Umbilical cord (tissue), 1 donor: ENCODE measurements at regions not wholly inside any gene's neighbourhood (a gene's known extent, or its start where the extent isn't known, plus 50 kb on each side); places are given as distances from the start of the nearest gene placed in this dataset.

Experiments used
- DNase-seq: peaks from one replicate; pipeline ENCODE4 v3.0.0-alpha.2; 2015; ENCODE audit warnings: low spot score

DNA sequence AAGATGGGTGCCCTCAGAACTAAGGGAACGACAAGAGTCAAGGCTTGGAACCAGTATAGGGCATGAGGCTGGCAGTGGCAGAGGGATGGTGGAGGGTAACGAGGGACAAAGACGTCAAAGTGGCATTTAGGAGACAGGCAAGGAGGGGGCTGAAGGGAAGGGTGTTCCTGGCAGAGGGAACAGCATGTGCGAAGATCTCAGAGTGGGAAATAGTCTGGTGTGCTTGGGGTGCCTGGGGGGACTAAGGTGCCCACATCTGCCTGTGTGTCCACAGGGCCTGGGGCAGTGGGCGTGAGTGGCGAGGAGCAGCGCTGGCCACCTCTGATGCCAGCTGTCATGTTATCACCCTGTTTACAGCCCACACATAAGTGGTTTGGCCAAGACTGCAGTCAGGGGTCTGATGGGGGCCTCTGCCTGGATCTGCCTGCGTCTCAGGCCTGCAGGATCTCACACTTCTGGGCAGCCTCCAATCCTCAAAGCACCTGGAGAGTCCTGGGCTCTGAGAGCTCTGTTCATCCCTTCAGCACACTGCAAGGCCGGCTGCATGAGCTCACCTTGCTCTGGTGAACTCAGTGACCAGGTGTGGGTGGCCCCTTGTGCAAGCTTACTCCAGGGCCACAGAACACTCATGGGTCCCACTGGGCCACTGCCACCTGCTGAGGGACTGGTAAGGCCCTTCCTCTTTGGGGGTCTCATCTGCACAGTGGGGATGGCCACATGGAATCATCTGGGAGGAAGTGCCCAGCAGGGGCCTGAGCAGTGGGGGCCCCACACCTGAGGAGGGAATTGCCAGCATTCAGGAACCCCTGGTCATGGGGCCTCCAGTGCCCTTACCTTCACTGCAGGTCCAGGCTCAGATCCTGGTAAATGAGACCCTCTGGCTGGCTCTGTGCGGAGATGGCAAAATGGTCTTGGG, 89.7 kb upstream of the SHISAL1 start:
- no peak for DNase-seq

- no peak for DNase-seq
These were observed 89.0 kb upstream of the SHISAL1 start for GRCh38 chr22:44401783-44402110.

GRCh38 chr22:44400763-44401060, 88.0 kb upstream of the SHISAL1 start:
- DNase-seq, result no peak

- no peak for DNase-seq
These were observed 87.4 kb upstream of the SHISAL1 start for GRCh38 chr22:44399906-44400762.

DNA sequence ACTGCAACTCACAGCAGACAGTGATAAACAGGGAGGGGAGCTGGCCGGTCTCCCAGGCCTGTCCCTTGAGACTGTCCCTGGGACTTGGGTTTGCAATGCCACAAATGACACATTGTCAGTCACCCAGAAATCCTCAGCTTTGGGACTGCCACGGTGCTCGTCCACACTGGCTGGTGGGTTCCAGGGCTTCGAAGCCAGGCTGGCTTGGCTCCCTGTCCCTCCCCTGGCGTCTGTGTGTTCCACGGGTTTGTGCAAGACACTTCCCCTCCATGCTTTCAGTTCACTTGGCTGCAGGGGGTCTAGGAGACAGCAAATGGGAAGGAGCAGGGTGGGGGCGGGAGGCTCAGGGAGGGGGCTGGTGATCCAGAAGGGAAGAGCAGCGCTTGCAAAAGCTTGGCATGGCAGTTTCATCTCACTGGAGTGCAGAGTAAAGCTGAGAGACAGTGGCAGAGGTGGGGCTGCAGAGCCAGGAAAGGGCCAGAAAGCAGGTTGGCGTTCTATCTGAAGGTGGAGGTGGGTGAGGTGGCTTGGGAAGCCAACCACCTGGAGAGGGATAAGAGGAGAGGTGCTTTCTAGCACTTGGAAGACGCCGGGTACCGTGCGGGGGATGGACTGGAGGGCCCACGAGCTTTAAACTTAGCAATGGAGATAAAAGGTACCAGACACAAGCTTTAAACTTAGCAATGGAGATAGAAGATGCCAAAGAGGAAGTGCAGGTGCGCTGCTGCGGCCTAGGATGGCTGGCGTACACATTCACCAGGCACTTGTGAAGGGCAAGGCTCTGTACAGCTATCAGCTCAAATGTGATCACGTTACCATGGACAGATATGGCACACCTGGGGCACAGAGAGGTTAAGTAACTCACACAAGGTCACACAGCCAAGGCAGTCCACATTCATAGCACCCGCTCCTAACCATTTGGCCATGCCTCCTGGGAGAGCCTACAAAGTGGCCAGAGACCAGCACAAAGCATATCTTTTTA, 86.4 kb upstream of the SHISAL1 start:
- DNase-seq, result no peak

DNA sequence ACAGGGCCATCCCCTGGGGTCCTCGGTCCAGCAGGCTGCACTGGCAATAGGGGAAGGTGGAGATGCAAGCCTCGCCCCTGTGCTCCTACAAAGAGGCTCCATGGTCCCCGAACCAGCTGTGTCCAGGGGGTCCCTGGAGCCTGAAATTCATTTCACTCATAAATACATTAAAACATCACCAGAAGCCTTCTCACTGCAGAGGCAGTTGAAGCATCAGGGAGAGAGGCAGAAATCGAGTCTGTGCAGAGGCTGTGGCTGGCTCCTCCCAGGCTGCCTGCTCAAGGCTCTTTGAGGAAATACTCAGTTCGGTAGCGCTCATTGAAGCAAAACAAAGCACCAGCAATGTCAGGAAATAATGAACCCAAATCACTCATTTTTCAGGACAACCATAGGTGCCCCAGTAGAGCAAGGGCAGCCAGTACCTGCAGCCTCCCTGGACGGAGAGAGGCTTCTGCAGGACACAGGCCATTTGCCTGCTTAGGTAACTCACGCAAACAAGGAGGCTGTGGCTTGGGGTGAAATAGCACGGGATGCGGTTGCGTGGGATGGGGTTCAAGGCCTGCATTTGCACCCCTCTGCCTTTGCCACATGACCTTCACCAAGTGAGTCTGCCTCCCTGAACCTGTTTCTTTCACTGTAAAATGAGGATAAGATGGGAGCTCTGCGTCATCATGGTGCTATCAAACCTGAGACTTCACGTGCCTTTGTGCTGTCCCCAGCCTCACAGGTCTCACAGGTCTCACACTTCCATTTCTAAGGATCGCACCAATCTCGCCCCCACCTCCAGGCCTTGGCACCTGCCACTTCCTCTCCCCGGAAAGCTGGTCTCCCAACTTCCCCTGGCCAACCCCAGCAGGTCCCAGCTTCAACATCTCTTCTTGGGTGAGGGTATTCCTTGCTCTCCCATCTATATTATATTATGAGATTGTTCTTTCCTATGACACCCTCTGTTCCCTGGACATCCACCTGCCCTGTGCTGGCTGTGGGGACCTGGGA, 84.3 kb upstream of the SHISAL1 start:
- no peak for DNase-seq

DNA sequence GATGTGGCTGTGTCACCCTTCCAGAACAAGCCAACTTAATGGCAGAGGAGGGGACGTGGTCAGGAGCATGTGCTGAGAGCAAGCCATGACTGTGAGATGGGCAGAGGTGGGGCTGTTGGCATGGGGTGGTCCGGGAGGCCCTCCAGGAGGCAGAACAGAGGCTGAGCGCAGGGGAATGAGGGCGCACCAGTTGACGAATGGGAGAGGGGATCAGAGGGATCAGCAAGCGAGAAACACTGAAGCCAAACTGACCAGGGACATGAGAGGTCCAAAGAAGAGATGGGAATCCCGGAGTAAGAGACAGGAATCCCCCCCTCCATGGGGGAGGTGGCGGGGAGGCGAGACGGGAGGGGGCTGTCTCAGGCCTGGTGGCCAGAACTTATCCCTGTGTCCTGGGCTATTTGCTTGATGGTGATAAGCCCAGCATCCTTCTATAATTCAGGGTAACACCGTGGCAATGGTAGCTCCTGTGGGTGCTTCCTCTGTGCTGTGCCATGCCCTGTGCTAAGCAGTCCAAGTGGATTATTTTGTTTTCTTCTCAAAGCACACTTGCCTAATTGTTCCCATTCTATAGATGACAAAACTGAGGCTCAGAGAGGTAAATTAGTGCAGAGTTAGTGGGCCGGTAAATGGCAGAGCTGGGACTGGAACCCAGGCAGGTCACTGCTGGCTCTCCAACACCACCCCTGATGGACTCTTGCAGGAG, 83.4 kb upstream of the SHISAL1 start:
- no peak for DNase-seq

DNA sequence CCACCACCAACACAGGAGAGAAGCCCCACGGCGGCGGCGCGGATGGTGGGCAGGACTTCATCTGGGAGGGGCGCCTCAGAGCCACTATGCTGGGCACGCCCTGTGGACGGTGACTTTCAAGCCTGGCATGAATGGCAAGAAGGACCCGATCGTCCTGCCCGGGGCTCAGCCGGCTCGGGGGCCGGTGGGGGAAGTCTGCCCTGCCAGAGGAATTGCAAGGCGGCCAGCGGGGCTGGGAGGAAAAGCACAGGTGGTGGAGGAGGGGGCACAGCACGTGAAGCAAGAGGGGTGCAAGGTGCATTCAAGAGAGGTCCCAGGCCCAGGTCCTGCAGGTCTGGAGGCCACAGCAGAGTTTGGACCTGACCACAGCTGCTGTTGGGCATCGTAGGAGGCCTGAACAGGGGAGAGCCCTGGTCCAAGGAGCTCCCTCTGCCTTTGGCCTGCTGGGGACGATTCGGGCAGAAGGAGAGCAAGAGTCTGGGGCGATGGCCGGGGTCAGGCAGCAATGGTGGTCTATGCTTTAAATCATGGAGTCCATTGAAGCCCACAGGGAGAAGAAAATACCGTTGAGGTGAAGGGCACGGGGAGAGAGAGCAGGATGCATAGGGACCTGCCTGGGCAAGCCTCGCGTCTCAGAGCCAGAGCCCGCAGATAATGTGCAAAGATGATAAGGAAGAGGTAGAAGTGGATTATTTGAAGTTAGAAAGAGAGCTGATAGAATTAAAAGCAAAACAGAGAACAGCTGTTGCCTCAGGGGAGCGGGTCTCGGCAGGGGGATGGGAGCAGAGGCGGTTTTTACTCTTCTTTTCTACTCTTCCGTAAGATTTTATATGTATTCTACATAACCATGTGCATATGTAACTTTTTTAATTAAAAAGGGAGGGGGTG, 82.6 kb upstream of the SHISAL1 start:
- no peak for DNase-seq

DNA sequence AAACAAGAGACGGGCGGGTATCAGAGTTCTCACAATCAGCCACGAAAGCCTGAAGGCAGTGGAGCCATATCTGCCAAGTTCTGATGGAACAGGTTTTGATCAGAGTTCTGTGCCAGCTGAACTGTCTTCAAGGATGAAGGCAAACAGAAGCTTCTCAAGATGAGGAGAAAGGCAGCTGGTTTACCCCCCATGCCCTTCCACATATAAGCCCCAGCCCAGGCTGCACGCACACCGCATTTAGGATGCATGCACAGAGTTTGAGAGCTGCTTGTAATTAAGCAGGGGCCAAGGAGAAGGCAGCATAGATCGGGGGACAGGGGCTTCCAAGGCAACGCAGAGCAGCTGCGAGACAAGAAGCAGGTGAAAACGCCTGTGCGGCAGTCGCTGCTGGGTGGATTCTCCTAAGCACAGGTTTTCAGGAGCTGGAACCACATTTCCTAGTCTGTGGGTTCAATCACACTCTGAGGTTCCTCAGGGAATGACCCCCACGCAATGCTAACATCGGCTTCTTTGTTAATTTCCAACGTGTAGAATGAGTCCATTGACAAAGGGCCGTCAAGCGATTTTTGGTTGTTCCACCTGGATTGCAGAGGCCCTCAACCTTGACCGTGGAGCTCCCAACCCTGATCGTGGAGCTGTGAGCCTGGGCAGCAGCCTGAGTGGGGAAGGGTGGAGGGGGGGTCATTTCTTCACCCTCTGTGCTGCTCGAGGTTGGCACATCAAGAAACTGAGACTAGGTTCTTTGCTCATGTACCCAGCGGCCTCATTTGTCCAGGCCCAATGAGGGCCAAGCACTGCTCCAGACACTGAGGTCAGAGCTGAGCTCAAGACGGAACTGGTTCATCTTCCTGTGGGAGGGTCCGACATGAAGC, 81.7 kb upstream of the SHISAL1 start:
- DNase-seq, result no peak

- no peak for DNase-seq
These were observed 80.3 kb upstream of the SHISAL1 start for GRCh38 chr22:44393066-44393465.

- no peak for DNase-seq
These were observed 79.7 kb upstream of the SHISAL1 start for GRCh38 chr22:44392446-44392921.

DNA sequence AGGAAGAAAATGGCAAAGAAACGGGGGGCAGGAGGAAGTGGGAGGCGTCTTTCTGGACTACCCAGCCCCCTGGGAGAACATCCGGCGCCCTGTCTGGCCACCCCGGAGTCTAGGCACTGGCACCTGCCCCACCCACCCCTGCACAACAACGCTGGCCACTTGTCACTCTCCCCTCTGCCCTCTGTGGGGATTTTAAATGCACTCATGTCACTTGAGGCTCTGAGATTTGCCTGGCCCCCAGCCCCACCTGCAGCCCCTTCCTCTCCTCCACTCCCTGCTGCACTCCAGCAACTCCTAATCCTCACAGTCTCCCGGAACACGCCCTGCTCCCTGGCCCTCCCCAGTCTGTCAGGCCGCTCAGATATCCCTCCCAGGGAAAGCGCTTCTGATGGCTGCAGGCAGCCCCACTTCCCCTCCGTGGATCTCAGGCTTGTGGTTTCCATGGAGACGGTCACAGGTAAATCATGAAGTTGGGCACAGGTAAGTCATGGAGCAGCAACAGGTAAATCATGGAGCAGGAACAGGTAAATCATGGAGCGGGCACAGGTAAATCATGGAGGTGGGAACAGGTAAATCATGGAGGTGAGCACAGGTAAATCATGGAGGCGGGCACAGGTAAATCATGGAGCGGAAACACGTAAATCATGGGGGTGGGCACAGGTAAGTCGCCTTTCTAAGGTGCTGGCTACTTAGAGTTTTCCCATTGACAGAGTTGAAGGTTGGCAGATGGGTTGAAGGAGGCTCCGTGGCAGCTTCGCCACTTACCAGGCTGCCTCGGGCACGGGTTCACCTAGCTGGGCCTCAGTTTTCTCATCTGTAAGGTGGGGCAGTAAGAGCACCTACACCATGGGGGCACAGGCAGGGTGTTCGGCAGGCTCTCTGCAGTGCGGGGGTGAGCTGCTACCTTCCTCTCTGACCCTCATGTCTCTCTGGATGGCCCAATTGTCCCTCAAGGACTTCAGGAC, 79.0 kb upstream of the SHISAL1 start:
- DNase-seq, result peak; percentile 17

DNA sequence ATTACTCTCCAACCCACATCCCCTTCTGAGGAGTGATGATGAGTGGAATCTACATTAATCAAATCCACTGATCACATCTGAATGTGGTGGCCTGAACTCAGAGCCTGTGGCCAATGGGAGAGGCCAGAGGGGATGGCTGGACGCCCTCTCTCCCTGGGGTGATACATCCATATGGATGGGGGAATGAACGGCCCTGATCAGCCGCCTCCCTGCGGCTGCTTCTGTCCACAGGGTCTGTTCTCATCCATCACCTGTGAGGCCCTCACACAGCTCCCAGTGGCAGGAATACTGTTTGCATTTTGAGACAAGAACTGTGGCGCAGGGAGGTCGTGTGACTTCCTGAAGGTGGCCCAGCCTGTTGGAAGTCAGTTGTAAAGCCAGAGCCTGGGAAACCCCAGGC, 78.3 kb upstream of the SHISAL1 start:
- no peak for DNase-seq

DNA sequence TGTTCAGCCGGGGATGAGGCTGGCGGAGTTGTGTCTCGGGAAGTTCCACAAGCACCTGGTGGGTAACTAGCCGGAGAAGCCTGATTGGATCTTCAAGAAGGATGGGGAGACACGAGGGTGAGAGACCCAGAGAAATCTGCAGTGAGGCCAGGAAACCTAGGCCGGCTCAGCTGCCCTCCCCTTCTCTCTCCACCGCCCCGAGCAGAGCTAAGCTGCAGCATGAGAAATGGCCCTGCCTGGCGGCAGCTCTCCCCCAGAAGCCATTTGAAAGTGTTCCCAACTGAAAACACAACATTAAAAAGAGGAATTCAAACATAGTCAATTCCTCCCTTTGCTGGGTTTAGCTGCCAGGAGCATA, 77.8 kb upstream of the SHISAL1 start:
- no peak for DNase-seq

DNA sequence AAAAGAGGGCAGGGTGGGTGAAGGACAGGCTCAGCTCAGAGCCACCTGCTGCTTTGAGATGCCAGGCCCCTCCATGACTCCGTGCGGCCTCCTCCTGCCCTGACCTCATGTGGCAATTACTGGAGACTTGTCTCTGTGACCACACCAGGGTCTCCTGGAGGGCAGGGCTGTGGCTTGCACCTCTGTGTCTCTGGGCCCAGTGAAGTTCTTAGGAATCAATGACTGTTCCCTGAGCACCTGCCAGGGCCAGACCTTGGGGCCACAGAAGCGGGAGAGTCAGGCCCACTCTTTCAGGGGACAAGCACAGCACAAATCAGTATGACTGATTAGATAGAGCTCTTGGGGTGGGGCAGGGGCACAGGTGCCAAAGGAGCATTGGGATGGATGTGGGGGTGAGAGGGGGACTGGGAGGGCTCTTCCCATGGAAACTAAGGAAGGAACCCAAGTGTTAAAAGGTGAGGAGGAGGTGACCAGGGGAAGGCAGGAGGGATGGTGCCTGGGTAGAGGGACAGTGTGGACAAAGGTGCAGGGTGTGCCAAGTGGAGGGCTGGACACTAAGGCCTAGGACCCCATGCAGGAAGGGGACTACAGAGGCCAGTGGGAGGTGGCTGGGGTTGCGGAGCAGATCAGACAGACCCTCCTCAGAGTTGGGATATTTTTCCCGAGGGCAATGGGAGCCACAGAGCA, 77.3 kb upstream of the SHISAL1 start:
- DNase-seq, result no peak

DNA sequence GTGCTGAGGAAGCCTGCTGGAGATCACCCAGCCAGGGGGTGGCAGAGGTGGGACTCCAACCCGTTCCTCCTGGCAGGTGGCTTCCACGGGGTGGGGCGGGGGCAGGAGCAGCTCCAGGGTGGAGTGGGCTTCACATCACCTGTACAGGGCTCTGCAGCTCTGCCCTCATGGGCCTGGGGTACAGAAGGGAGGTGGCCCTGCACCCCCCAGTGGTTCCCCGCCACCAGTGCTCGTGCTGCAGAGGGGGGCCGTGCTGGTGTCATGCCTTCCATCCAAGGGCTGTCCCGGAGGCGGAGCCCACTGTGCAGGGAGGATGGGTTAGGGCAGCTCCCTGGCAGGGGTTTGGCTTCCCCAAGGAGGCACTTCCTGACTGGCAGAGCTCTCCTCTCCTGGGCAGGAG, 76.4 kb upstream of the SHISAL1 start:
- DNase-seq, result no peak
